ENCODE measurements at regions not wholly inside any gene's neighbourhood (a gene's known extent, or its start where the extent isn't known, plus 50 kb on each side); places are given as distances from the start of the nearest gene placed in this dataset.
"Not testable (repeated sequence)": the region's sequence is repeated elsewhere in the genome, so short reads cannot be mapped to it uniquely, and the experiment has no call there.

GRCh38 chr9:22790329-22790728, 343.7 kb downstream of the DMRTA1 start:
- no peaks in the 10 kb centered on the region for H3K4me1 Mint-ChIP-seq (ENCODE audit: low read depth)

GRCh38 chr9:22808876-22809275, 362.3 kb downstream of the DMRTA1 start:
- no peaks in the 10 kb centered on the region for H3K4me1 Mint-ChIP-seq (ENCODE audit: low read depth)
- no peaks in the 10 kb centered on the region for H3K36me3 Mint-ChIP-seq
- H3K4me3 Mint-ChIP-seq = no peak overlapping the region
- POLR2A ChIA-PET = no interaction called here
- no peak for DNase-seq
- intact Hi-C loops (cut with micrococcal nuclease) = no loop called here
- no peak overlapping the region for H3K27ac Mint-ChIP-seq
- no peaks in the 10 kb centered on the region for H3K27me3 Mint-ChIP-seq
- H3K9me3 Mint-ChIP-seq = peaks cover 8% of the 10 kb centered on the region
- CTCF ChIA-PET = no interaction called here

More at GRCh38 chr9:22790329-22790728, 343.7 kb downstream of the DMRTA1 start:
- Mint-ChIP-seq H3K27ac (no peak overlapping the region), H3K27me3 (no peaks in the 10 kb centered on the region), H3K36me3 (no peaks in the 10 kb centered on the region), H3K4me3 (no peak overlapping the region), H3K9me3 (peaks cover 11% of the 10 kb centered on the region)
- POLR2A ChIA-PET = no interaction called here
- intact Hi-C loops (cut with micrococcal nuclease) = no loop called here
- CTCF ChIA-PET = no interaction called here
- no peak for DNase-seq

GRCh38 chr9:22809371-22809770, 362.7 kb downstream of the DMRTA1 start:
- peaks cover 3% of the 10 kb centered on the region for H3K9me3 Mint-ChIP-seq
- H3K4me3 Mint-ChIP-seq = no peak overlapping the region
- intact Hi-C loops (cut with micrococcal nuclease) = no loop called here
- H3K4me1 Mint-ChIP-seq (ENCODE audit: low read depth) = no peaks in the 10 kb centered on the region
- no peaks in the 10 kb centered on the region for H3K27me3 Mint-ChIP-seq
- no peaks in the 10 kb centered on the region for H3K36me3 Mint-ChIP-seq
- DNase-seq = no peak
- CTCF ChIA-PET = no interaction called here
- POLR2A ChIA-PET = no interaction called here
- H3K27ac Mint-ChIP-seq = no peak overlapping the region

GRCh38 chr9:22813529-22813928, 366.9 kb downstream of the DMRTA1 start:
- Mint-ChIP-seq H3K36me3 (no peaks in the 10 kb centered on the region), H3K27ac (no peak overlapping the region), H3K9me3 (no peaks in the 10 kb centered on the region), H3K4me3 (no peak overlapping the region), H3K27me3 (no peaks in the 10 kb centered on the region), H3K4me1 (ENCODE audit: low read depth) (no peaks in the 10 kb centered on the region)
- intact Hi-C loops (cut with micrococcal nuclease) = no loop called here
- ChIA-PET POLR2A (no interaction called here), CTCF (no interaction called here)
- DNase-seq = no peak

- intact Hi-C loops (cut with micrococcal nuclease) = no loop called here
- POLR2A ChIA-PET = no interaction called here
- Mint-ChIP-seq H3K4me1 (ENCODE audit: low read depth) (no peaks in the 10 kb centered on the region), H3K27me3 (no peaks in the 10 kb centered on the region), H3K27ac (no peak overlapping the region), H3K9me3 (no peaks in the 10 kb centered on the region), H3K36me3 (no peaks in the 10 kb centered on the region), H3K4me3 (no peak overlapping the region)
- CTCF ChIA-PET = no interaction called here
- no peak for DNase-seq
Measured at GRCh38 chr9:22815246-22815645, 368.6 kb downstream of the DMRTA1 start.

- Mint-ChIP-seq H3K9me3 (peaks cover 6% of the 10 kb centered on the region), H3K36me3 (no peaks in the 10 kb centered on the region)
- POLR2A ChIA-PET = no interaction called here
Measured at GRCh38 chr9:22817181-22817580, 370.6 kb downstream of the DMRTA1 start.

GRCh38 chr9:22829236-22829635, 382.6 kb downstream of the DMRTA1 start:
- H3K4me3 Mint-ChIP-seq = no peak overlapping the region
- H3K4me1 Mint-ChIP-seq (ENCODE audit: low read depth) = no peaks in the 10 kb centered on the region
- no peaks in the 10 kb centered on the region for H3K36me3 Mint-ChIP-seq
- DNase-seq = no peak
- no peak overlapping the region for H3K27ac Mint-ChIP-seq
- H3K27me3 Mint-ChIP-seq = no peaks in the 10 kb centered on the region
- peaks cover 6% of the 10 kb centered on the region for H3K9me3 Mint-ChIP-seq
- CTCF ChIA-PET = no interaction called here
- intact Hi-C loops (cut with micrococcal nuclease) = no loop called here
- POLR2A ChIA-PET = no interaction called here

More at GRCh38 chr9:22817181-22817580, 370.6 kb downstream of the DMRTA1 start:
- Mint-ChIP-seq H3K27ac (no peak overlapping the region), H3K4me1 (ENCODE audit: low read depth) (no peaks in the 10 kb centered on the region), H3K27me3 (no peaks in the 10 kb centered on the region), H3K4me3 (no peak overlapping the region)
- intact Hi-C loops (cut with micrococcal nuclease) = no loop called here
- CTCF ChIA-PET = no interaction called here
- no peak for DNase-seq

- CTCF ChIA-PET = no interaction called here
- no peak overlapping the region for H3K4me3 Mint-ChIP-seq
- intact Hi-C loops (cut with micrococcal nuclease) = no loop called here
- DNase-seq = no peak
- H3K4me1 Mint-ChIP-seq (ENCODE audit: low read depth) = no peaks in the 10 kb centered on the region
- no peak overlapping the region for H3K27ac Mint-ChIP-seq
- no peaks in the 10 kb centered on the region for H3K27me3 Mint-ChIP-seq
- H3K9me3 Mint-ChIP-seq = peaks cover 9% of the 10 kb centered on the region
- POLR2A ChIA-PET = no interaction called here
- no peaks in the 10 kb centered on the region for H3K36me3 Mint-ChIP-seq
Measured at GRCh38 chr9:22838266-22838665, 391.6 kb downstream of the DMRTA1 start.

GRCh38 chr9:22840641-22841040, 394.0 kb downstream of the DMRTA1 start:
- CTCF ChIA-PET = no interaction called here
- no peak overlapping the region for H3K4me3 Mint-ChIP-seq

DNA sequence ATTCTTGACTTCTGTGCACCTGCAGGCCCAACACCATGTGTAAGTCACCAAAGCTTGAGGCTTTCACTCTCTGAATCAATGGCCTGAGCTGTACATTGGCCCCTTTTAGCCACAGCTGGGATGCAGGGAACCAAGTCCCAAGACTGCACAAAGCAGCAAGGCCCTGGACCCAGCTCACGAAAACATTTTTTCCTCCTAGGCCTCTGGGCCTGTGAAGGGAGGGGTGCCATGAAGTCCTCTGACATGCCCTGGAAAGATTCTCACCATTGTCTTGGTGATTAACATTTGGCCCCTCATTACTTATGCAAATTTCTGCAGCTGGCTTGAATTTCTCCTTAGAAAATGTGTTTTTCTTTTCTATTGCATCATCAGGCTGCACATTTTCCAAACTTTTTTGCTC, 398.6 kb downstream of the DMRTA1 start:
- H3K27ac Mint-ChIP-seq = not testable (repeated sequence)
- H3K9me3 Mint-ChIP-seq = peaks cover 44% of the 10 kb centered on the region

More at GRCh38 chr9:22840641-22841040, 394.0 kb downstream of the DMRTA1 start:
- H3K4me1 Mint-ChIP-seq (ENCODE audit: low read depth) = no peaks in the 10 kb centered on the region
- H3K36me3 Mint-ChIP-seq = no peaks in the 10 kb centered on the region
- intact Hi-C loops (cut with micrococcal nuclease) = no loop called here
- peaks cover 17% of the 10 kb centered on the region for H3K9me3 Mint-ChIP-seq
- H3K27ac Mint-ChIP-seq = no peak overlapping the region
- no peak for DNase-seq
- POLR2A ChIA-PET = no interaction called here
- no peaks in the 10 kb centered on the region for H3K27me3 Mint-ChIP-seq

GRCh38 chr9:22855980-22856379, 409.4 kb downstream of the DMRTA1 start:
- no peaks in the 10 kb centered on the region for H3K27me3 Mint-ChIP-seq
- peaks cover 27% of the 10 kb centered on the region for H3K9me3 Mint-ChIP-seq
- CTCF ChIA-PET = no interaction called here
- DNase-seq = no peak
- POLR2A ChIA-PET = no interaction called here
- no peaks in the 10 kb centered on the region for H3K36me3 Mint-ChIP-seq
- H3K27ac Mint-ChIP-seq = no peak overlapping the region
- H3K4me3 Mint-ChIP-seq = no peak overlapping the region
- H3K4me1 Mint-ChIP-seq (ENCODE audit: low read depth) = no peaks in the 10 kb centered on the region
- intact Hi-C loops (cut with micrococcal nuclease) = no loop called here

More for the DNA sequence above, 398.6 kb downstream of the DMRTA1 start:
- H3K4me3 Mint-ChIP-seq; DNase-seq; CTCF ChIA-PET; H3K36me3 Mint-ChIP-seq; H3K27me3 Mint-ChIP-seq; intact Hi-C loops (cut with micrococcal nuclease); H3K4me1 Mint-ChIP-seq (ENCODE audit: low read depth); POLR2A ChIA-PET: not testable (repeated sequence)

- H3K4me3 Mint-ChIP-seq = no peak overlapping the region
Measured at GRCh38 chr9:22857316-22857715, 410.7 kb downstream of the DMRTA1 start.

DNA sequence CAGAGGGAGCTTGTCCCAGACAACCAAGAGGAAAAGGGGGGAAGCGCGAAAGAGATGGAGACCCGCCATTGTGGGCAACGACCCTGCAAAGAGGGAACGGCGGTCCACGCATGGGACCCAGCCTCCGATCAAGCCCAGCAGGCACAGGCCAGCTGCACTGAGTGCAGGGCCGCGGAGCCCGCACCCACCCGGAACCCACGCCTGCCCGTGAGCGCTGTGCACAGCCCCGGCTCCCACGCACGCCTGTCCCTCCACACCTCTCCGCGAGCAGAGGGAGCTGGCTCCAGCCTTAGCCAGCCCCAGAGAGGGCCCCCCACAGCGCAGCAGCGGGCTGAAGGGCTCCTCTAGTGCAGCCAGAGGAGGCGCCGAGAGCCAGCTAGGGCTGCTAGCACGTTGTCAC, 416.5 kb downstream of the DMRTA1 start:
- DNase-seq = no peak
- POLR2A ChIA-PET = no interaction called here
- CTCF ChIA-PET = no interaction called here
- Mint-ChIP-seq H3K27me3 (no peaks in the 10 kb centered on the region), H3K4me1 (ENCODE audit: low read depth) (no peaks in the 10 kb centered on the region), H3K4me3 (no peak overlapping the region), H3K36me3 (no peaks in the 10 kb centered on the region), H3K27ac (no peak overlapping the region), H3K9me3 (peaks cover 31% of the 10 kb centered on the region)
- intact Hi-C loops (cut with micrococcal nuclease) = no loop called here

More at GRCh38 chr9:22857316-22857715, 410.7 kb downstream of the DMRTA1 start:
- no peaks in the 10 kb centered on the region for H3K27me3 Mint-ChIP-seq
- DNase-seq = no peak
- no peaks in the 10 kb centered on the region for H3K36me3 Mint-ChIP-seq
- H3K4me1 Mint-ChIP-seq (ENCODE audit: low read depth) = no peaks in the 10 kb centered on the region
- no peak overlapping the region for H3K27ac Mint-ChIP-seq
- H3K9me3 Mint-ChIP-seq = peaks cover 25% of the 10 kb centered on the region
- CTCF ChIA-PET = no interaction called here
- POLR2A ChIA-PET = no interaction called here
- intact Hi-C loops (cut with micrococcal nuclease) = no loop called here

DNA sequence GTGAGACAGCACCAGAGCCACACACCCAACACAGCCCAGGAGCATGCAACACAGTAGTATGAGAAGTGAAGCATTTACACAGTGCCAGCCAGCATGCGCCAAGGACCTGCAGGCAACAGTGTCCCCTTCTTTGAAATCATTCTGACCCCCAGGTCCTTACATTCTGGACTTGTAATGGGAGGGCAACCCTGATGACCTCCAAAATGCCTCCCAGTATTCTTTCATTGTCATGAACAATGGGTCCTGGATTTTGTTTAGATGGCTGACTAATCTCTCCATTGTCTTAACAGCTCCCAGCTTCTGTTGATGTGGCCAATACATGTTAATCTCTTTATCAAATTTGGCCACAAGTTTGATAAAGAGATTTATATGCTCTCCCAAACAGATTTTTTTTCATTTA, 417.1 kb downstream of the DMRTA1 start:
- peaks cover 26% of the 10 kb centered on the region for H3K9me3 Mint-ChIP-seq
- intact Hi-C loops (cut with micrococcal nuclease) = no loop called here
- POLR2A ChIA-PET = no interaction called here
- CTCF ChIA-PET = no interaction called here
- no peak overlapping the region for H3K4me3 Mint-ChIP-seq
- no peaks in the 10 kb centered on the region for H3K27me3 Mint-ChIP-seq
- H3K36me3 Mint-ChIP-seq = no peaks in the 10 kb centered on the region
- DNase-seq = no peak
- H3K27ac Mint-ChIP-seq = no peak overlapping the region
- H3K4me1 Mint-ChIP-seq (ENCODE audit: low read depth) = no peaks in the 10 kb centered on the region

Measured in activated CD4-positive, alpha-beta memory T cell treated with anti-CD3 and anti-CD28 coated beads for 36 hours (primary cell).